COR-L47 (cell line): ENCODE measurements at regions not wholly inside any gene's neighbourhood (a gene's known extent, or its start where the extent isn't known, plus 50 kb on each side); places are given as distances from the start of the nearest gene placed in this dataset.
"Not testable (repeated sequence)": the region's sequence is repeated elsewhere in the genome, so short reads cannot be mapped to it uniquely, and the experiment has no call there.

Experiments
- DNase-seq: peaks from one replicate; lab custom pipeline; 2025; lab: John Stamatoyannopoulos, UW

DNA sequence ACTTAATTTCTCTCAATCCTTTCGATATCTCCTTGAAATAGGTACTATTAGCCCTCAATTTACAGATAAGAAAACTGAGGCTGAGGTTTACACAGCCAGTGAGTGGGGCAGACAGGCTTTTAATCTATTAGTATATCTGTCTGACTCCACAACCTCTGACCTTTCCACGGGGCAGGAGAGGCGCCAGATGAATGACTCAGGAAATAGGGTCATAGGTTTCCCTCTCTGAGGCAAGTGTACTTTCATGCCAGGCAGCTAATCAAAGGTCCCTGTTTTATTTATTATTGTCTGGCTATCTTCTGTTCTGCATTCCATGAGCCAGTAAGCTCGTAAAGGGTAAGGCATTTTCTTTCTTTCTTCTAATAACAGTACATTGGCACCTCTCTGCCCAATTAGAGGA lies 79.6 kb upstream of the KLF4 start:
- no peak for DNase-seq

DNA sequence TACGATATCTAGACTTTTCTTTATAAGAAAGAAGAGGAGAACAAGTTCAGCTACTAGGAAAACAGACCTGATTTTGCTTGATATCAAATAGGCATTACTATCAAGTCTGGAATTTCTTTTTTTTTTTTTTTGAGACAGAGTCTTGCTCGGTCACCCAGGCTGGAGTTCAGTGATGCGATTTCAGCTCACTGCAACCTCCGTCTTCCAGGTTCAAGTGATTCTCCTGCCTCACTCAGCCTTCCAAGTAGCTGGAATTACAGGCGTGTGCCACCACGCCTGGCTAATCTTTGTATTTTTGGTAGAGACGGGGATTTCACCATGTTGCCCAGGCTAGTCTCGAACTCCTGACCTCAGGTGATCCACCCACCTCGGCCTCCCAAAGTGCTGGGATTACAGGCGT lies 78.8 kb upstream of the KLF4 start:
- DNase-seq, result not testable (repeated sequence)

DNA sequence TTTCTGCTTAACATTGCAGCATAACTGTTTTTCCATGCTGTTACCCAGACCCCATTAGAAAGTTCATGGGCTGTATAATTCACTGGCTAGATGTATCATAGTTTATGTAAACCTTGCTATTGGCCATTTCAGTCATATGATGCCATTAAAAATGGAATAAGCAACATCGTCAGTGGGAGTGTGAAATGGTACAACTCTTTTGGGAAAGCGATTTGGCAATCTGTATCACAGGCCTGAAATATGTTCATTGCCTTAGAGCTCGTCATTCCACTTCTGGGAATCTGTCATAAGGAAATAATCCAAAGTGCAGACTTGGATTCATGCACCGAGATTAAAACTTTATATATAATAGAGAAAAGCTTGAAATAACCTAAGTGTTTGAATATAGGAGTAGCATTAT lies 77.9 kb upstream of the KLF4 start:
- no peak for DNase-seq

DNA sequence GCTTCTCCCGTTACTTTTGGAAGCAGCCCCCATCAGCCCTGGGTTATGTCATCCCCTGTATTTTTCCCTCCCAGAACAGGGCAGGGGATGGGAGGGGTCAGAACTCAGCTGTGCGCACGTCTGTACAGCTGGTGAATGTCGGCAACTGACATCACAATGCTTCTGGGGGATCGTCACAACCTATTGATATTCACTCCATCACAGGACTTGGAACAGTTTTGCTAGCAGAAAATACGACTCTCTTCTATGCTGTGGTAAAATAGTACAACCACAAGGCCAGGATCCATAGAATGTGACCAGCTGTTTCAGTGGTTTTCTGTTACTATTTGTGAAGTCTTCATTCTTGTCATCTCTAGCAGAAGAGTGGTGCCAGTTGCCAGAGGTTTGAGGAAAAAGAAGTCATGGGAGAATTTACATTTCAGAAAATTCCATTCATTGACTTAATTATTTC lies 77.1 kb upstream of the KLF4 start:
- DNase-seq, result no peak

DNA sequence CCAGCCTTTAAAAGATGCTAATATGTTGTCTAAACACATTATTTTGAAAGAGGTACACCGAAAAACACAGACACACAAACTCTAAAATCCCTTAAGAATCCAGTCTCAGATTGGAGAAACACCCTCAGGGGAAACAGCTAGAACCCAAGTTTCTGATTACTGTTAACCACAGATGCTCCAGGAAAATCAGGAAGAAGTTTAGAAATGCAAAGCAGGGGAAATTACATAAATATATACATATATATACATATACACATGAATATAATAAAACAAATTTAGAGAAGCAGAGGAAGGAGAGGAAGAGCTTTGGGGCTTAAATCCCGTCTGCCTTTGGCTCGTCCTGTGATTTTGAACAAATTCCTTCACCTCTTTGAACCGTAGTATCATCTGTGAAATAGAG lies 73.2 kb upstream of the KLF4 start:
- DNase-seq, result no peak

DNA sequence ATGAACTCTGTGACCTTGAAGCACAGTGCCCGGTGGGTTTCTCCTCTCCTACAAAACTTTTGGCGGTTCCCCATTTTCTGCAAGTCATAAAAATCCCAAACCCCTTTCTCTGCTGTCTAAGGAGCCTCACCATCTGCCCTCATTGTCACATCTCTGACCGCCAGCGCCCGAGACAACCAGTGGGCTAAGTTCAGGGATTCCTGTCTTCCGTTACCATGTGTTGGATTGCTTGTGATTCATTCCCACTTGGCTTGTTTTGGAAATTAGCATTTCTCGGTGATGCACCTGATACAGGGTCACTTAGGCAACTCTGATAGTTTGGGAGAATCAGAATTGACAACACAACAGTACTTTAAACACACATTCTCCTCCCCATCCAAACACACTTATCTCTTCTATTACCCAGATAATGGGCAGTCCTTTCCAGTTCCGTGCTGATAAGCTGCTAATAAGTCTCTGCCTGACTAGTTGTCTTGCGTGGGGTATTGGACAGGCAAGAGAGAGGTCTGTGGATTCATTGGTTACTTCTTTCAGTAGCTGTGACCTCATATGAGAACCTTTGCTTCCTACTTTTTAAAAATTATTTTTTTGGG lies 70.0 kb upstream of the KLF4 start:
- no peak for DNase-seq

DNA sequence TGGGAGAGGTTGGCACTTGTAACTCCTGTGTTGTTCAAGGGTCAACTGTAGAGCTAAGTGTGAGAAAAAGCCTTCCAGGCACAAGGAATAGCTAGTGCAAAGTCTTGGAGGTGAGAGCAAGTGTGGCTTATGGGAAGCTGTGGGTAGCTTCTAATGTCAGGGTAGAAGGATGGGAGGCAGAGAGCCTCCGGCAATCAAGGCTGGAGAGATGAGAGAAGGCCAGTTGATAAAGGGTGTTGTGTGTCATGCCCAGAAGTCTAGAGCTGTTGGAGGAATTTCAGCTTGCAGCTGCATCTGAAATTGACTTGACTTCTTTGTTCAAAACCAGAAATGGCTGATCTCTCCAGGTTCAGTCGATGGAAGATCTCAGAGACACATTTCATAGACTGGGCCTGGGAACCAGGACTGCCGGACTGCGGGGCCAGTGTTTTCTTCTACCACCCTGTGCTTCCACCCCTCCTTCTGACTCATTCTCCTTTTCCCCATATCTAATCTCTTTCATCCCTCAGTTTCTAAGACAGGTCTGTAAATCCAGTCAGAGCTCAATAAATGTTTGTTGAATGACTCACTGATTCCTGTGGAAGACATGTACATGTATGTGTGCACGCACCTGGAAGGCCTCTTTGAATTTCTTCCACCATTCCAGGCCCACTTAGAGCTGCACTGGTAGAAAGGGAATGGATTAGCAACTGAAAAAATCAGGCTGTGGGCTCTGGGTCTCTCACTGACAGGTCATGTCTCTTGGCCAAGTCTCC lies 67.8 kb upstream of the KLF4 start:
- DNase-seq, result no peak

DNA sequence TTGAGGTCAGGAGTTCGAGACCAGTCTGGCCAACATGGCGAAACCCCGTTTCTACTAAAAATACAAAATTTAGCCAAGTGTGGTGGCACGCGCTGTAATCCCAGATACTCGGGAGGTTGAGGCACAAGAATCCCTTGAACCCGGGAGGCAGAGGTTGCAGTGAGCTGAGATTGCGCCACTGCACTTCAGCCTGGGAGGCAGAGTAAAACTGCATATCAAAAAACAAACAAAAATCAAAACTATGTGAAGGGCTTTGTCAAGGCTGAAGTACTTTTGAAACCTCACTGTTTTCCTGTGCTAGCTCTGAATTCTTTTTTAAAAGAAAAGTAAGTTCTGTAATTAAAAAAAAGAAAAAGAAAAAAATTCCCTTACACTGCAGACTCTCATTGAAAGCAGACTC lies 65.1 kb upstream of the KLF4 start:
- DNase-seq, result no peak

DNA sequence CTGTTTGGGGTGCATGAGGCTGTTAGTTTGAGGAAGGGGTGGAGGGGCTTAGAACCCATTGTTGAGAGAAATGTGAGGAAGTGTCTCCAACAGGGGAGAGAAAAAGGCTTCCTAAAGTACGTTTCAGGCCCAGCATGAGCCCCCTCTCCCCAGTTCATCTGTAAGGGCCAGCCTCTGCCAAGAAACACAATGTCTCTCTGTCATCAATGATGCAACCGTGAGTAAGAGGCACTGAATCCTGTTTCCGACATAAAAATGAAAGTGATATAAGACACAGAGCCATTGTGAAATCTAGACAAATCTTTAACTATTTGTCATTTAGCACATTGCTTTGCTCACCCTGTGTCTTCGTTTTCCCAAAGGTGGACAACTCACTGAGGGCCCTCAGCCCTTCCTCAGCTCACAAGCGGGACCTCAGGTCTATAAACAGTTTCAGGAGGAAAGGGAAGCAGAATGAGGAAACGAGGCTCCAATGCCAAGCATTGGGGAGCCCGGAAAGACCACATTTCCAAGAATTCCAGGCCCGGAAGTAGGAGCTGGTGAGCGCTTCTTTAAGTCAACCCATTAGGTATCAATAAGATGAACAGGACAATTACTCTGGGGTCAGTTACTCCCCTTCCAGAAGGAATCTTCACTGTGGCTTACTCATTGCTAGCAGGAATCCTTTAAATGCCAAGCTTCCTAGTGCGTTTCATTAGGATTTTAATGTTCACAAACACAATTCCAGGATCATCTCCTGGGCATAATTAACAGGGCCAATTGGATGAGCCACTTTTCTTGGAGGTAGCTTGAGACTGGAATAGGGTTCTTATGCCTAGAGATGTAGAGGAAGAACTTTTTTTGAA lies 59.0 kb upstream of the KLF4 start:
- no peak for DNase-seq

DNA sequence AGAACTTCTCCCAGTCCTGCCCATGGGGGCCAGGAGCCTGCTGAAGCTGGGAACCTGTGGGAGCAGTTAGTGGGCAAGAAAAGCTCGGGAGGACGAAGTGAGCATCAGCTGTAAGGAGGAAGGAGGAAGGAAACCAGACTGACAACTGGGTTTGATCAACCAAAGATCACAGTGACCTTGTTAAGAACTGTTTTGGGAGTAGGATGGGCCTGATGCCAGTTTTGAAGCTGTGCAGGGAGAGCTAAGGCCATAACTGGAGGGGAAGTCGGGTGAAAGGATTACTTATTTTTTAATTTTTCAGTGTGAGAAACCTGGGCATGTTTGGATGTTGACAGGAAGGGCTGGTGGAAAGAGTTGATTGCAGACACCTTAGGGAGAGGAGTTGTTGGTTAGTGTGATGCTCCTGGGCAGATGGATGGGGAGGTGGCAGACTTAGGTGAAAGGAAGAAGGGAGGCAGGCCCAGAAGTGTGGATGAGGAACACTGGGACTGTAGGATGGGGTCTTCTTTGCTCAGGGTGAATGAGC lies 58.3 kb upstream of the KLF4 start:
- DNase-seq, result no peak

DNA sequence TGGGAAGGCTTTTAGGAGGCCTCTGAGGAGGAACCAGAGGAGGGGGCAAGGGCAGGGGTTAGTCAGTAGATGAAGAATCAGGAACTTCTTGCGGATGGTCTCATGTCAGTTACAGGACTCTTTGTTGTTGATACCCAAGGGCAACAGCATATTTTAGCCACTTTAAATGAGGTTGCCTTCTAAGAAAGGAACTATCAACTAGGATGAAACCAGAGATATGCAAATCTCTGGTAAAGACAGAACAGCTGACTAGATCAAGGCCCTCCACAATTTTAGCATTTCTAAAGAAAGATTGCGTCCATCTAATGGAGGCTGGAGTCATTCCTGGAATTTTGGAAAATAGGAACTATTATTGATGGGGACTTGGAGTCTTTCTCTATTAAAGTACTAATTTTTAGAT lies 57.7 kb upstream of the KLF4 start:
- DNase-seq, result no peak

DNA sequence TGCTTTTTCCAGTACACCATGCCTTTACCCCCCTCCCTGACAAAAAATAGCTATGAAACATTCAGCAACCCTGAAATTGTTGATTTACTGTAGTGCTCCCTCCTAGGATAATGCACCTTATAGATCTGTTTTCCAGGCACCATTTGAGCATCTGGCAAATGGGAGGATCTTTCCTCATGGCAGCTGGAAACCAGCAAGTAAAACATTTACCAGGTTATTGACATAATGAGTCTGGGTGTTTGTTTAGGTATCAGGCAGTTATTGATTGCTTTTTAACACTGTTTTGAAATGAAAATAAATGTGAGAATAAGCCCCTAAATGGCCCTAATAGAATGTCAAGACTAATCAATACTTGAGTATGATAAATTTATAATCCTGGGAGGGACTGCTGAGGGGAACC lies 57.3 kb upstream of the KLF4 start:
- no peak for DNase-seq

DNA sequence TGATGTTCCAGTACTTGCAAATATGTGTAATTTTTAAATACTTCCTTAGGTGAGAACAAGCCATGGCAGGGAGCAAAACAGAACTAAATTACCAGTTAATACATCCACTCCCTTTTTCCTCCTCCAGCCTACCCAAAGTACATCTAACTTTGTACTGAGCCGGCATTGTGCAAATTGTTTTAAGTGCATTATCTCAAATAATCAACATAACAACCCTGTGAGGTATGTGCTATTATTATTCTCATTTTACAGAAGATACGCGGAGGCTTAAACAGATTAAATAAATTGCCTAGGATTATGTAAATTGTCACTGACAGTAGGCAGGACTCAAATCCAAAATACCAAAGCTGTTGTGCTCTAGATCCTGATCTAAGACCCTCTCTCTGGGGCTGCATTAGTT lies 55.5 kb upstream of the KLF4 start:
- no peak for DNase-seq

DNA sequence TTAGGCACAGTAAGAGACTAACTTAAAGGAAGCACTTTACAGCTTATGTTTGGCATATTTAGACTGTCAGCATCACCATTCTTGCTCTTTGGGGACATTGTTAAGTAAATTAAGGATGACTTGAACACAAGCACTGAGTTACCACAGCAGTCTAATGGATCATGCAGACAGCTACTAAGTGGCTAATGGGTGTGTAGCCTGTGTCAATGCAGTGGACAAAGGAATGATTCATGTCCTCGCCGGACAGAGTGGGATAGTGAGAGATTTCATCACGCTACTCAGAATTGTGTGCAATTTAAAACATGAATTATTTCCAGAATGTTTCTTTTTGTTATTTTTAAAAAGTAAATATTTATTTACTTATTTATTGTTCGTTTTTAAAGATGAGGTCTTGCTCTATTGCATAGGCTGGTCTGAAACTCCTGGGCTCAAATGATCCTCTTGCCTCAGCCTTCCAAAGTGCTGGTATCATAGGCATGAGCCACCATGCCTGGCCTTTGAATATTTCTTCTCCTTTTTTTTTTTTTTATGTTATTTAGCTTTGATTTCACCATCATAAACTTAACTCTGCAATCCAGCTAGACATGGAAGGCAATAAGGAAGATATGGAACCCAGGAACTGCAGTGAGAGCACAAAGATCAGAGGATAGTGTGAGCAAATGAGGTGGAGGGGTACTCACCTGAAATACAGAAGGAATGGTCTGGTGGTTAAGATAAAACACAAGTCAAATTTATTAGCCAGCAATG lies 53.0 kb upstream of the KLF4 start:
- DNase-seq, result no peak

DNA sequence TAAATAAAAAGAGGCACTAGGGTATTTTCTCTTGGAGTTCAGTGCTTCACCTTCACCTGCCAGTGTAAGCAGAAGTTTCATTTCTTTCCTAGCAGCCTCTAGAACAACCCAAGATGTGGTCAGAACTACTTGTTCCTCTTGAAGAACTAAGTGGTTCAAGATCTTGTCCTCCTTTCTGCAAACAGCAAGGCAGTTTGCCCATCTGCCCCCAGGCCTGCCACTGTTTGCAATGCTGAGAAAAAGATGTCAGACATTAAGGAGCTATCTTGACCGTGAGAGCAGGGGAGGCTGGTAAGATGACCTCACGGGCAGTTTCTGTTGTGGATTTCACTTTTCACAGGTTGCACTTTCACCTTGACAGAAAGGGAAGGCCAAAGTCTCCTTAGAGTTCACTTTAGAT lies 52.0 kb upstream of the KLF4 start:
- no peak for DNase-seq

DNA sequence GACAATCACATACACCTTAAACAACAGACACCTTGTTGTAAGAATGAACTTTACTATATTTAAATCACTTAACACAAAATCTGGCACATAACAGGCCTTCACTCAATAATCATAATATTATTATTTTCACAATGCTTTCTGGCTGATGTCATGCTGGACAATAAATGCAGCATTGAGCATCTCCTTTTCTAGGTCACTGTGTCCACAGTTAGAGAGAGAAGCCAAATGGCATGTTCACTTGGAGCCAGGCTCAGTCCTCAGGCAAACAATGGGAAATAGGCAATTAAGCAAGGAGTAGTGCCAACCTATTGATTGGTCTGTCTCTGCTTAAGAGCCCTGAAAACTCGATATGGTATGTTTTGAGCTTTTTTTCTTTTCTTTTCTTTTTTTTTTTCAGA lies 50.6 kb upstream of the KLF4 start:
- peak; percentile 13 for DNase-seq

DNA sequence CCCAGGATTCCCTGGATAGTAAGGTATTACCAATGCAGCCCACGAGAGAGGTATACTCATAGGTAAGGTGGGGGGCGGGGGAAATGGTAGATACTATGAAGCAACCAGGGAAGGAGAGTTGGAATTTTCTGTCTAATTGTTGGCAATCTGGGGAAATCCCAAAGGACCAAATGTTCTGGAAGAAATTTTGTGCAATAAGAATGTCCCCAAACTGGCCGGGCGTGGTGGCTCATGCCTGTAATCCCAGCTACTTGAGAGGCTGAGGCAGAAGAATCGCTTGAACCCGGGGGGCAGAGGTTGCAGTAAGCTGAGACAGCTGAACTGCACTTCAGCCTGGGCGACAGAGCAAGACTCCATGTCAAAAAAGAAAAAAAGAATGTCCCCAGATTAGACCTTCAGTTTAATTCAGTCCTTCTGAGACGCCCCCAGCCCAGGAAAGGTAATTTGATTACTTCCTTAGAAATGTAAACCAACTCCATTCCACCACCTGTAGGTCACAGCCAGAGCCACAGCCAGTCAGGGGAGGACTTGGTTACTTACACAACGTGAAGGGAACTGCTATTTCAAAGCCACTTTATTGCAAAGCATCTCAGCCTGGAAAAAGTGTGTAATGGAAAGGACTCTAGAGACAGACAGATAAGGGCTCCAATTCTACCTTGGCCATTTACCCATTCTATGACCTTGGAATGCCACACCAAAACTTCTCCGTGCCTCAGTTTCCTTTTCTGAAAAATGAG lies 50.0 kb upstream of the KLF4 start:
- DNase-seq, result no peak
